ENCODE measurements at regions not wholly inside any gene's neighbourhood (a gene's known extent, or its start where the extent isn't known, plus 50 kb on each side); places are given as distances from the start of the nearest gene placed in this dataset.

GRCh38 chr9:1879501-1879900, 135.6 kb upstream of the SMARCA2 start:
- Histone ChIP-seq H3K9ac (ENCODE audit: insufficient read depth, low read length) (no peak overlapping the region), H3K27ac (ENCODE audit: insufficient read depth, low read length) (no peak overlapping the region), H3K36me3 (ENCODE audit: control insufficient read depth, insufficient read depth, low read length) (no peaks in the 10 kb centered on the region), H3K4me2 (ENCODE audit: extremely low read depth, insufficient read depth, low read length) (no peak overlapping the region), H3K9me3 (ENCODE audit: control insufficient read depth, insufficient read depth, low read depth, low read length) (no peaks in the 10 kb centered on the region), H3K4me1 (ENCODE audit: control insufficient read depth, extremely low read depth, insufficient read depth, low read length) (no peaks in the 10 kb centered on the region), H2AFZ (ENCODE audit: low read length) (no peak overlapping the region), H3K79me2 (ENCODE audit: control insufficient read depth, insufficient read depth, low read length) (no peaks in the 10 kb centered on the region), H4K20me1 (ENCODE audit: control insufficient read depth, extremely low read depth, insufficient read depth, low read length) (no peaks in the 10 kb centered on the region), H3K27me3 (ENCODE audit: control insufficient read depth, insufficient read depth, low read length) (no peaks in the 10 kb centered on the region), H3K4me3 (replicated peaks in 1 of 4; ENCODE audit: control extremely low read depth in 1 of 4, insufficient read depth in 1 of 4, low read depth in 3 of 4, low read length in 4 of 4) (no peak overlapping the region)
- no peak for DNase-seq (ENCODE audit: low read depth in 2 of 2)
- no peak for TF ChIP-seq EZH2 (IDR thresholded peaks at IDR 0.05; ENCODE audit: low read length, missing control alignments)
- TF ChIP-seq CTCF (conservative IDR thresholded peaks at IDR 0.05 in 1 of 2, IDR thresholded peaks at IDR 0.05 in 1 of 2; ENCODE audit: low read depth in 1 of 2, low read length in 2 of 2), result no peak

GRCh38 chr9:1880038-1880565, 135.0 kb upstream of the SMARCA2 start:
- H3K36me3 ChIP-seq (ENCODE audit: control insufficient read depth, insufficient read depth, low read length), result no peaks in the 10 kb centered on the region
- H3K4me1 ChIP-seq (ENCODE audit: control insufficient read depth, extremely low read depth, insufficient read depth, low read length), result no peaks in the 10 kb centered on the region
- H4K20me1 ChIP-seq (ENCODE audit: control insufficient read depth, extremely low read depth, insufficient read depth, low read length), result no peaks in the 10 kb centered on the region
- H3K79me2 ChIP-seq (ENCODE audit: control insufficient read depth, insufficient read depth, low read length), result no peaks in the 10 kb centered on the region
- H2AFZ ChIP-seq (ENCODE audit: low read length), result no peak overlapping the region
- no peak overlapping the region for H3K27ac ChIP-seq (ENCODE audit: insufficient read depth, low read length)
- no peak for DNase-seq (ENCODE audit: low read depth in 2 of 2)
- TF ChIP-seq EZH2 (IDR thresholded peaks at IDR 0.05; ENCODE audit: low read length, missing control alignments), result no peak
- TF ChIP-seq CTCF (conservative IDR thresholded peaks at IDR 0.05 in 1 of 2, IDR thresholded peaks at IDR 0.05 in 1 of 2; ENCODE audit: low read depth in 1 of 2, low read length in 2 of 2), result no peak
- H3K4me2 ChIP-seq (ENCODE audit: extremely low read depth, insufficient read depth, low read length), result no peak overlapping the region
- H3K27me3 ChIP-seq (ENCODE audit: control insufficient read depth, insufficient read depth, low read length), result no peaks in the 10 kb centered on the region
- H3K4me3 ChIP-seq (replicated peaks in 1 of 4; ENCODE audit: control extremely low read depth in 1 of 4, insufficient read depth in 1 of 4, low read depth in 3 of 4, low read length in 4 of 4), result no peak overlapping the region
- no peak overlapping the region for H3K9ac ChIP-seq (ENCODE audit: insufficient read depth, low read length)
- no peaks in the 10 kb centered on the region for H3K9me3 ChIP-seq (ENCODE audit: control insufficient read depth, insufficient read depth, low read depth, low read length)

GRCh38 chr9:1881708-1882295, 133.3 kb upstream of the SMARCA2 start:
- no peaks in the 10 kb centered on the region for H3K4me1 ChIP-seq (ENCODE audit: control insufficient read depth, extremely low read depth, insufficient read depth, low read length)
- no peak overlapping the region for H3K9ac ChIP-seq (ENCODE audit: insufficient read depth, low read length)
- no peak overlapping the region for H2AFZ ChIP-seq (ENCODE audit: low read length)
- H3K79me2 ChIP-seq (ENCODE audit: control insufficient read depth, insufficient read depth, low read length), result no peaks in the 10 kb centered on the region
- no peaks in the 10 kb centered on the region for H3K9me3 ChIP-seq (ENCODE audit: control insufficient read depth, insufficient read depth, low read depth, low read length)
- no peaks in the 10 kb centered on the region for H3K36me3 ChIP-seq (ENCODE audit: control insufficient read depth, insufficient read depth, low read length)
- TF ChIP-seq EZH2 (IDR thresholded peaks at IDR 0.05; ENCODE audit: low read length, missing control alignments), result no peak
- TF ChIP-seq CTCF (conservative IDR thresholded peaks at IDR 0.05 in 1 of 2, IDR thresholded peaks at IDR 0.05 in 1 of 2; ENCODE audit: low read depth in 1 of 2, low read length in 2 of 2), result no peak
- no peaks in the 10 kb centered on the region for H4K20me1 ChIP-seq (ENCODE audit: control insufficient read depth, extremely low read depth, insufficient read depth, low read length)
- no peaks in the 10 kb centered on the region for H3K27me3 ChIP-seq (ENCODE audit: control insufficient read depth, insufficient read depth, low read length)
- H3K27ac ChIP-seq (ENCODE audit: insufficient read depth, low read length), result no peak overlapping the region
- no peak for DNase-seq (ENCODE audit: low read depth in 2 of 2)
- H3K4me3 ChIP-seq (replicated peaks in 1 of 4; ENCODE audit: control extremely low read depth in 1 of 4, insufficient read depth in 1 of 4, low read depth in 3 of 4, low read length in 4 of 4), result no peak overlapping the region
- H3K4me2 ChIP-seq (ENCODE audit: extremely low read depth, insufficient read depth, low read length), result no peak overlapping the region

Data from fibroblast of lung (primary cell).